ENCODE measurements at regions not wholly inside any gene's neighbourhood (a gene's known extent, or its start where the extent isn't known, plus 50 kb on each side); places are given as distances from the start of the nearest gene placed in this dataset.

- DNase-seq (ENCODE audit: low read depth), result no peak
- H3K4me3 ChIP-seq (ENCODE audit: low read depth, low read length), result no peak overlapping the region
- TF ChIP-seq, protein P1, sequence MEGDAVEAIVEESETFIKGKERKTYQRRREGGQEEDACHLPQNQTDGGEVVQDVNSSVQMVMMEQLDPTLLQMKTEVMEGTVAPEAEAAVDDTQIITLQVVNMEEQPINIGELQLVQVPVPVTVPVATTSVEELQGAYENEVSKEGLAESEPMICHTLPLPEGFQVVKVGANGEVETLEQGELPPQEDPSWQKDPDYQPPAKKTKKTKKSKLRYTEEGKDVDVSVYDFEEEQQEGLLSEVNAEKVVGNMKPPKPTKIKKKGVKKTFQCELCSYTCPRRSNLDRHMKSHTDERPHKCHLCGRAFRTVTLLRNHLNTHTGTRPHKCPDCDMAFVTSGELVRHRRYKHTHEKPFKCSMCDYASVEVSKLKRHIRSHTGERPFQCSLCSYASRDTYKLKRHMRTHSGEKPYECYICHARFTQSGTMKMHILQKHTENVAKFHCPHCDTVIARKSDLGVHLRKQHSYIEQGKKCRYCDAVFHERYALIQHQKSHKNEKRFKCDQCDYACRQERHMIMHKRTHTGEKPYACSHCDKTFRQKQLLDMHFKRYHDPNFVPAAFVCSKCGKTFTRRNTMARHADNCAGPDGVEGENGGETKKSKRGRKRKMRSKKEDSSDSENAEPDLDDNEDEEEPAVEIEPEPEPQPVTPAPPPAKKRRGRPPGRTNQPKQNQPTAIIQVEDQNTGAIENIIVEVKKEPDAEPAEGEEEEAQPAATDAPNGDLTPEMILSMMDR (IDR thresholded peaks at IDR 0.05; ENCODE audit: insufficient read depth, low read depth, low read length), result no peak
These were observed 68.1 kb upstream of the FBXL7 start for GRCh38 chr5:15431923-15432322.

GRCh38 chr5:15425766-15426165 is 74.2 kb upstream of the FBXL7 start:
- TF ChIP-seq, protein P1 (IDR thresholded peaks at IDR 0.05; ENCODE audit: insufficient read depth, low read depth, low read length), result no peak
- DNase-seq (ENCODE audit: low read depth), result peak; percentile 1

GRCh38 chr5:15424769-15425168 is 75.2 kb upstream of the FBXL7 start:
- H3K4me3 ChIP-seq (ENCODE audit: low read depth, low read length), result no peak overlapping the region
- TF ChIP-seq, protein P1 (IDR thresholded peaks at IDR 0.05; ENCODE audit: insufficient read depth, low read depth, low read length), result no peak
- no peak for DNase-seq (ENCODE audit: low read depth)

More at GRCh38 chr5:15425766-15426165, 74.2 kb upstream of the FBXL7 start:
- no peak overlapping the region for H3K4me3 ChIP-seq (ENCODE audit: low read depth, low read length)

- DNase-seq (ENCODE audit: low read depth), result no peak
- no peak overlapping the region for H3K4me3 ChIP-seq (ENCODE audit: low read depth, low read length)
- TF ChIP-seq, protein P1 (IDR thresholded peaks at IDR 0.05; ENCODE audit: insufficient read depth, low read depth, low read length), result no peak
These were observed 78.0 kb upstream of the FBXL7 start for GRCh38 chr5:15421921-15422412.

GRCh38 chr5:15421381-15421780 is 78.6 kb upstream of the FBXL7 start:
- H3K4me3 ChIP-seq (ENCODE audit: low read depth, low read length), result no peak overlapping the region
- TF ChIP-seq, protein P1 (IDR thresholded peaks at IDR 0.05; ENCODE audit: insufficient read depth, low read depth, low read length), result no peak
- DNase-seq (ENCODE audit: low read depth), result no peak

DNA sequence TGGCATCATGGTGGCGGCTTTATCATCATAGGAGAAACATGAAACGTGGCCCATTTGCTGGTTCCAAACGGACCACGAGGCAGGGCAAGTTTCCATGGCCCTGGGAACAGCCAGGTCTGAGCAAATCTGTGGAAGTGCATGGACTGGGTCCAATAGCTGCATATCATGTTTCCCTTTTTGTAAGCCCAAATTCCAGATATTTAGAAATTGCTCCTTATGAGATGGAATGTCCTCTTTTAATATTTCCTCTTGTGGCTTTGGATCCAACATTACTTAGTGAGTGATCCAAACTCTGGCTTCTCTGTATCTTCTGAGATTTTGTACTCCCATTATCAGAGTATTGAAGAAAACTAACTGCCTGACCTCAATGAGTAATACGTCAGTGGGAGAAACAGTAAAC is 79.8 kb upstream of the FBXL7 start:
- H3K4me3 ChIP-seq (ENCODE audit: low read depth, low read length), result no peak overlapping the region
- no peak for DNase-seq (ENCODE audit: low read depth)
- TF ChIP-seq, protein P1 (IDR thresholded peaks at IDR 0.05; ENCODE audit: insufficient read depth, low read depth, low read length), result no peak

GRCh38 chr5:15417156-15417555 is 82.8 kb upstream of the FBXL7 start:
- no peak for DNase-seq (ENCODE audit: low read depth)
- TF ChIP-seq, protein P1 (IDR thresholded peaks at IDR 0.05; ENCODE audit: insufficient read depth, low read depth, low read length), result no peak
- H3K4me3 ChIP-seq (ENCODE audit: low read depth, low read length), result no peak overlapping the region

Measured in fibroblast of villous mesenchyme (primary cell).